ENCODE measurements at regions not wholly inside any gene's neighbourhood (a gene's known extent, or its start where the extent isn't known, plus 50 kb on each side); places are given as distances from the start of the nearest gene placed in this dataset.

GRCh38 chr10:23885853-23886252, 323.1 kb upstream of the KIAA1217 start:
- Histone ChIP-seq H3K36me3 (ENCODE audit: insufficient read depth, low read length) (no peaks in the 10 kb centered on the region), H3K9ac (ENCODE audit: low read length) (no peak overlapping the region), H3K27me3 (ENCODE audit: insufficient read depth, low read depth, low read length) (no peaks in the 10 kb centered on the region), H2AFZ (ENCODE audit: low read depth, low read length) (no peak overlapping the region), H3K9me2 (ENCODE audit: insufficient read depth, low read length) (no peaks in the 10 kb centered on the region), H3K4me2 (ENCODE audit: low read length) (no peak overlapping the region), H3K4me3 (ENCODE audit: low read length) (no peak overlapping the region), H3K79me2 (replicated peaks; ENCODE audit: insufficient read depth, low read length) (no peaks in the 10 kb centered on the region), H4K20me1 (ENCODE audit: insufficient read depth) (no peaks in the 10 kb centered on the region), H3K27ac (ENCODE audit: low read length) (no peak overlapping the region), H3F3A (ENCODE audit: insufficient read depth, low read length, poor library complexity, severe bottlenecking) (no peaks in the 10 kb centered on the region), H3K9me3 (ENCODE audit: low read length) (no peaks in the 10 kb centered on the region)
- TF ChIP-seq POLR2AphosphoS5 (IDR thresholded peaks at IDR 0.05), result no peak
- TF ChIP-seq RAD21 (conservative IDR thresholded peaks at IDR 0.05), result no peak
- TF ChIP-seq EZH2 (IDR thresholded peaks at IDR 0.05; ENCODE audit: borderline replicate concordance, insufficient read depth, low read length, poor library complexity, severe bottlenecking), result no peak
- no peak for TF ChIP-seq REST (IDR thresholded peaks at IDR 0.05; ENCODE audit: borderline replicate concordance)
- no peak for TF ChIP-seq SMC3 (conservative IDR thresholded peaks at IDR 0.05; ENCODE audit: poor library complexity)
- no peak for TF ChIP-seq TAF1 (IDR thresholded peaks at IDR 0.05; ENCODE audit: low read depth)
- TF ChIP-seq CTCF (IDR thresholded peaks at IDR 0.05; ENCODE audit: poor library complexity, severe bottlenecking), result no peak
- TF ChIP-seq EP300 (conservative IDR thresholded peaks at IDR 0.05; ENCODE audit: poor library complexity, severe bottlenecking), result no peak
- TF ChIP-seq MXI1 (conservative IDR thresholded peaks at IDR 0.05; ENCODE audit: poor library complexity, severe bottlenecking), result no peak

- H3K27me3 ChIP-seq (ENCODE audit: insufficient read depth, low read depth, low read length), result no peaks in the 10 kb centered on the region
- H3K9me3 ChIP-seq (ENCODE audit: low read length), result no peaks in the 10 kb centered on the region
- H3K4me2 ChIP-seq (ENCODE audit: low read length), result no peak overlapping the region
- H3F3A ChIP-seq (ENCODE audit: insufficient read depth, low read length, poor library complexity, severe bottlenecking), result no peaks in the 10 kb centered on the region
- TF ChIP-seq EZH2 (IDR thresholded peaks at IDR 0.05; ENCODE audit: borderline replicate concordance, insufficient read depth, low read length, poor library complexity, severe bottlenecking) (no peak), CTCF (IDR thresholded peaks at IDR 0.05; ENCODE audit: poor library complexity, severe bottlenecking) (no peak), REST (IDR thresholded peaks at IDR 0.05; ENCODE audit: borderline replicate concordance) (no peak), POLR2AphosphoS5 (IDR thresholded peaks at IDR 0.05) (no peak), TAF1 (IDR thresholded peaks at IDR 0.05; ENCODE audit: low read depth) (no peak), EP300 (conservative IDR thresholded peaks at IDR 0.05; ENCODE audit: poor library complexity, severe bottlenecking) (no peak)
- no peaks in the 10 kb centered on the region for H3K36me3 ChIP-seq (ENCODE audit: insufficient read depth, low read length)
- no peak overlapping the region for H2AFZ ChIP-seq (ENCODE audit: low read depth, low read length)
- no peaks in the 10 kb centered on the region for H3K9me2 ChIP-seq (ENCODE audit: insufficient read depth, low read length)
- no peaks in the 10 kb centered on the region for H3K79me2 ChIP-seq (replicated peaks; ENCODE audit: insufficient read depth, low read length)
- H3K4me3 ChIP-seq (ENCODE audit: low read length), result no peak overlapping the region
- no peak overlapping the region for H3K9ac ChIP-seq (ENCODE audit: low read length)
- H3K27ac ChIP-seq (ENCODE audit: low read length), result no peak overlapping the region
- no peaks in the 10 kb centered on the region for H4K20me1 ChIP-seq (ENCODE audit: insufficient read depth)
Measured at GRCh38 chr10:23886355-23886754, 322.6 kb upstream of the KIAA1217 start.

Data from neural cell (in vitro differentiated cells).